ENCODE measurements at regions not wholly inside any gene's neighbourhood (a gene's known extent, or its start where the extent isn't known, plus 50 kb on each side); places are given as distances from the start of the nearest gene placed in this dataset.
"Not testable (repeated sequence)": the region's sequence is repeated elsewhere in the genome, so short reads cannot be mapped to it uniquely, and the experiment has no call there.

- H3K27me3 ChIP-seq (ENCODE audit: control insufficient read depth, insufficient read depth, low read length): no peaks in the 10 kb centered on the region
- H3K4me3 ChIP-seq (ENCODE audit: insufficient read depth, low read depth, low read length): no peak overlapping the region
- no peak for DNase-seq
- H3K36me3 ChIP-seq (replicated peaks; ENCODE audit: control insufficient read depth, insufficient read depth, low read length): no peaks in the 10 kb centered on the region
Measured at GRCh38 chr9:75811692-75812091, 78.8 kb upstream of the PCSK5 start.

- H3K27me3 ChIP-seq (ENCODE audit: control insufficient read depth, insufficient read depth, low read length): no peaks in the 10 kb centered on the region
- DNase-seq: no peak
- no peaks in the 10 kb centered on the region for H3K36me3 ChIP-seq (replicated peaks; ENCODE audit: control insufficient read depth, insufficient read depth, low read length)
- H3K4me3 ChIP-seq (ENCODE audit: insufficient read depth, low read depth, low read length): no peak overlapping the region
Measured at GRCh38 chr9:75812141-75812540, 78.3 kb upstream of the PCSK5 start.

GRCh38 chr9:75814667-75815066, 75.8 kb upstream of the PCSK5 start:
- no peaks in the 10 kb centered on the region for H3K36me3 ChIP-seq (replicated peaks; ENCODE audit: control insufficient read depth, insufficient read depth, low read length)
- no peak overlapping the region for H3K4me3 ChIP-seq (ENCODE audit: insufficient read depth, low read depth, low read length)
- H3K27me3 ChIP-seq (ENCODE audit: control insufficient read depth, insufficient read depth, low read length): no peaks in the 10 kb centered on the region
- no peak for DNase-seq

- not testable (repeated sequence) for H3K27me3 ChIP-seq (ENCODE audit: control insufficient read depth, insufficient read depth, low read length); DNase-seq
Measured at GRCh38 chr9:75820471-75821115, 69.9 kb upstream of the PCSK5 start.

GRCh38 chr9:75823151-75823550, 67.3 kb upstream of the PCSK5 start:
- H3K27me3 ChIP-seq (ENCODE audit: control insufficient read depth, insufficient read depth, low read length): no peaks in the 10 kb centered on the region
- no peak for DNase-seq
- H3K4me3 ChIP-seq (ENCODE audit: insufficient read depth, low read depth, low read length): no peak overlapping the region
- H3K36me3 ChIP-seq (replicated peaks; ENCODE audit: control insufficient read depth, insufficient read depth, low read length): no peaks in the 10 kb centered on the region

More at GRCh38 chr9:75820471-75821115, 69.9 kb upstream of the PCSK5 start:
- not testable (repeated sequence) for H3K4me3 ChIP-seq (ENCODE audit: insufficient read depth, low read depth, low read length); H3K36me3 ChIP-seq (replicated peaks; ENCODE audit: control insufficient read depth, insufficient read depth, low read length)

GRCh38 chr9:75824816-75825568, 65.5 kb upstream of the PCSK5 start:
- Histone ChIP-seq H3K27me3 (ENCODE audit: control insufficient read depth, insufficient read depth, low read length) (no peaks in the 10 kb centered on the region), H3K4me3 (ENCODE audit: insufficient read depth, low read depth, low read length) (no peak overlapping the region), H3K36me3 (replicated peaks; ENCODE audit: control insufficient read depth, insufficient read depth, low read length) (no peaks in the 10 kb centered on the region)
- DNase-seq: no peak

GRCh38 chr9:75826314-75826713, 64.2 kb upstream of the PCSK5 start:
- no peaks in the 10 kb centered on the region for H3K27me3 ChIP-seq (ENCODE audit: control insufficient read depth, insufficient read depth, low read length)
- no peaks in the 10 kb centered on the region for H3K36me3 ChIP-seq (replicated peaks; ENCODE audit: control insufficient read depth, insufficient read depth, low read length)
- no peak overlapping the region for H3K4me3 ChIP-seq (ENCODE audit: insufficient read depth, low read depth, low read length)
- DNase-seq: no peak

- no peak for DNase-seq
- H3K27me3 ChIP-seq (ENCODE audit: control insufficient read depth, insufficient read depth, low read length): no peaks in the 10 kb centered on the region
- H3K4me3 ChIP-seq (ENCODE audit: insufficient read depth, low read depth, low read length): no peak overlapping the region
- H3K36me3 ChIP-seq (replicated peaks; ENCODE audit: control insufficient read depth, insufficient read depth, low read length): no peaks in the 10 kb centered on the region
Measured at GRCh38 chr9:75830303-75830702, 60.2 kb upstream of the PCSK5 start.

- Histone ChIP-seq H3K36me3 (replicated peaks; ENCODE audit: control insufficient read depth, insufficient read depth, low read length) (no peaks in the 10 kb centered on the region), H3K4me3 (ENCODE audit: insufficient read depth, low read depth, low read length) (no peak overlapping the region), H3K27me3 (ENCODE audit: control insufficient read depth, insufficient read depth, low read length) (no peaks in the 10 kb centered on the region)
- DNase-seq: no peak
Measured at GRCh38 chr9:75833778-75834177, 56.7 kb upstream of the PCSK5 start.

- Histone ChIP-seq H3K4me3 (ENCODE audit: insufficient read depth, low read depth, low read length) (no peak overlapping the region), H3K27me3 (ENCODE audit: control insufficient read depth, insufficient read depth, low read length) (no peaks in the 10 kb centered on the region), H3K36me3 (replicated peaks; ENCODE audit: control insufficient read depth, insufficient read depth, low read length) (no peaks in the 10 kb centered on the region)
- no peak for DNase-seq
Measured at GRCh38 chr9:75834878-75835277, 55.6 kb upstream of the PCSK5 start.

Measured in H7 (cell line).